ENCODE measurements at regions not wholly inside any gene's neighbourhood (a gene's known extent, or its start where the extent isn't known, plus 50 kb on each side); places are given as distances from the start of the nearest gene placed in this dataset.
"Not testable (repeated sequence)": the region's sequence is repeated elsewhere in the genome, so short reads cannot be mapped to it uniquely, and the experiment has no call there.

DNA sequence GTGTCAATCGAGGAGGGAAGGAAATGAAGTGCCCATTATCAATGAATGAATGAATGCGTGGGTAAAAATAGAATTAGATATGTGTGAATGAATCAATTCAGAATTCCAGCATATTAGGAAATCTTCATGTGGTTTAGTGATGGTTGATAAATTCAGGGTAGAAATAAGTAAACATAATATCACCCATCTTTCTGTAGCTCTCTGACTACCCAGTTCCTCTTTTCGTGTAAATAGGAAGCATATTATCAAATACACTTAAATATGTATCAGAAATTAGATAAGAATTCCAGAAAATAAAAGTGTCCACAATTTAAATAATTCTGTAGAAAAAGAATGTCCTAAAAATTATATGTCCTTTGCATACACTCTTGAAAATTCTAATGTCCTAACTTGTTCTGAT lies 552.9 kb upstream of the LRATD1 start:
- TF ChIP-seq, protein P1, sequence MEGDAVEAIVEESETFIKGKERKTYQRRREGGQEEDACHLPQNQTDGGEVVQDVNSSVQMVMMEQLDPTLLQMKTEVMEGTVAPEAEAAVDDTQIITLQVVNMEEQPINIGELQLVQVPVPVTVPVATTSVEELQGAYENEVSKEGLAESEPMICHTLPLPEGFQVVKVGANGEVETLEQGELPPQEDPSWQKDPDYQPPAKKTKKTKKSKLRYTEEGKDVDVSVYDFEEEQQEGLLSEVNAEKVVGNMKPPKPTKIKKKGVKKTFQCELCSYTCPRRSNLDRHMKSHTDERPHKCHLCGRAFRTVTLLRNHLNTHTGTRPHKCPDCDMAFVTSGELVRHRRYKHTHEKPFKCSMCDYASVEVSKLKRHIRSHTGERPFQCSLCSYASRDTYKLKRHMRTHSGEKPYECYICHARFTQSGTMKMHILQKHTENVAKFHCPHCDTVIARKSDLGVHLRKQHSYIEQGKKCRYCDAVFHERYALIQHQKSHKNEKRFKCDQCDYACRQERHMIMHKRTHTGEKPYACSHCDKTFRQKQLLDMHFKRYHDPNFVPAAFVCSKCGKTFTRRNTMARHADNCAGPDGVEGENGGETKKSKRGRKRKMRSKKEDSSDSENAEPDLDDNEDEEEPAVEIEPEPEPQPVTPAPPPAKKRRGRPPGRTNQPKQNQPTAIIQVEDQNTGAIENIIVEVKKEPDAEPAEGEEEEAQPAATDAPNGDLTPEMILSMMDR (IDR thresholded peaks at IDR 0.05): no peak
- no peak overlapping the region for H3K27ac ChIP-seq
- H3K9me3 ChIP-seq: no peaks in the 10 kb centered on the region
- H3K4me3 ChIP-seq: no peak overlapping the region
- H3K36me3 ChIP-seq: no peaks in the 10 kb centered on the region
- DNase-seq (ENCODE audit: low spot score): no peak
- H3K27me3 ChIP-seq: no peaks in the 10 kb centered on the region
- H3K4me1 ChIP-seq: no peaks in the 10 kb centered on the region

DNA sequence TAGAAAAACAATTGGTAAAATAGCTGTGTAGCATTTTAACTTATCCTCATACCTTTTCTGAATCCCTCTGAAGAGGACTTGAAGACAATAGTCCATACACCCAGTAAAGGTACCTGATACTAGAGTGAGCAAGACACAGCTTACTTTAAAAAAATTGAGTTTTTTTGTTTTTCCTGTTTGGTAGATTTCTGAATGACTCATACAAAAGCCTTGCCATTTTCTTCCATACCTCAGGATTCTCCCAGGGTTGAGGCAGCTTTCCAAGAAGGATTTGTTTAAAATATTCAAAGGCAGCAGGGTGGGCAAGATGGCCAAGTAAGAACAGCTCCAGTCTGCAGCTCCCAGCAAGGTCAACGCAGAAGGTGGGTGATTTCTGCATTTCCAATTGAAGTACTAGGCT lies 551.0 kb upstream of the LRATD1 start:
- no peaks in the 10 kb centered on the region for H3K36me3 ChIP-seq
- DNase-seq (ENCODE audit: low spot score): no peak

DNA sequence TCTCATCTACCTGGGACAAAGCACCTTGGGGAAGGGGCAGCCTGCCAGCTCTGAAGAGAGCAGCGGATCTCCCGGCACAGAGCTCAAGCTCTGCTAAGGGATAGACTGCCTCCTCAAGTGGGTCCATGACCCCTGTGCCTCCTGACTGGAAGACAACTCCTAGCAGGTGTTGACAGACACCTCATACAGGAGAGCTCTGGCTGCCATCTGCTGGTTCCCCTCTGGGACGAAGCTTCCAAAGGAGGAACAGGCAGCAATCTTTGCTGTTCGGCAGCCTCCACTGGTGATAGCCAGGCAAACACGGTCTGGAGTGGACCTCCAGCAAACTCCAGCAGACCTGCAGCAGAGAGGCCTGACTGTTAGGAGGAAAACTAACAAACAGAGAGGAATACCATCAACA lies 549.9 kb upstream of the LRATD1 start:
- TF ChIP-seq, protein P1 (IDR thresholded peaks at IDR 0.05): no peak
- peaks cover 0 to 3% of the 10 kb centered on the region in 2 donors for H3K9me3 ChIP-seq
- no peak overlapping the region for H3K4me3 ChIP-seq
- H3K27ac ChIP-seq: no peak overlapping the region
- H3K36me3 ChIP-seq: no peaks in the 10 kb centered on the region
- DNase-seq (ENCODE audit: low spot score): no peak
- H3K4me1 ChIP-seq: no peaks in the 10 kb centered on the region
- H3K27me3 ChIP-seq: no peaks in the 10 kb centered on the region

More for the DNA sequence above, 551.0 kb upstream of the LRATD1 start:
- Histone ChIP-seq H3K9me3 (peaks cover 0 to 3% of the 10 kb centered on the region in 2 donors), H3K27ac (no peak overlapping the region), H3K4me1 (no peaks in the 10 kb centered on the region), H3K27me3 (no peaks in the 10 kb centered on the region), H3K4me3 (no peak overlapping the region)
- TF ChIP-seq, protein P1 (IDR thresholded peaks at IDR 0.05): no peak

DNA sequence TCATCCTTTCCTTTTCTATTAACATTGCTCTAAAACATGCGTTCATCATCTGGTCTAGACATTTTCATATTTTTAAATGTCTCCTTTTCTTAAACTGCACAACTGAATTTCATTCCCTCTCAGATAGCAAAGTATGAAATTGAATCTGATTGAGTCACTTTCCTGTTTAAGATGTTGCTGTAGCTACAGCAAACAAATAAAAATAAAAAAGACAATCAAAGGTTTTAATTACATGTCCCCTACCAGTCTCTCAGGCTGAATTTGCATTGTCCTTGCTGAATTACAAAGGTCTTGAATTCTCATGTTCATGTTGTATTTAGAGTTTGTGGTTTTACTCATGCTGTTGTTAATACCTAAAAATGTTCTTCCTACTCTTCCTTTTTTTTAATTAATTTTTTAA lies 537.9 kb upstream of the LRATD1 start:
- H3K4me1 ChIP-seq: no peaks in the 10 kb centered on the region
- H3K27me3 ChIP-seq: no peaks in the 10 kb centered on the region
- H3K9me3 ChIP-seq: no peaks in the 10 kb centered on the region
- H3K4me3 ChIP-seq: no peak overlapping the region
- TF ChIP-seq, protein P1 (IDR thresholded peaks at IDR 0.05): no peak
- no peak for DNase-seq (ENCODE audit: low spot score)
- H3K27ac ChIP-seq: no peak overlapping the region
- no peaks in the 10 kb centered on the region for H3K36me3 ChIP-seq

DNA sequence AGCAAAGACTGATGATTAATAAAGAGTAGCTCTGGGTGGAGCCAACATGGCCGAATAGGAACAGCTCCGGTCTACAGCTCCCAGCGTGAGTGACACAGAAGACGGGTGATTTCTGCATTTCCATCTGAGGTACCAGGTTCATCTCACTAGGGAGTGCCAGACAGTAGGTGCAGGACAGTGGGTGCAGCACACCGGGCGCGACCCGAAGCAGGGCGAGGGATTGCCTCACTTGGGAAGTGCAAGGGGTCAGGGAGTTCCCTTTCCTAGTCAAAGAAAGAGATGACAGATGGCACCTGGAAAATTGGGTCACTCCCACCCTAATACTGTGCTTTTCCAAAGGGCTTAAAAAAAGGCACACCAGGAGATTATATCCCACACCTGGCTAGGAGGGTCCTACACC lies 533.4 kb upstream of the LRATD1 start:
- DNase-seq (ENCODE audit: low spot score); H3K4me1 ChIP-seq; H3K9me3 ChIP-seq; H3K4me3 ChIP-seq; H3K27me3 ChIP-seq; H3K36me3 ChIP-seq; H3K27ac ChIP-seq: not testable (repeated sequence)

DNA sequence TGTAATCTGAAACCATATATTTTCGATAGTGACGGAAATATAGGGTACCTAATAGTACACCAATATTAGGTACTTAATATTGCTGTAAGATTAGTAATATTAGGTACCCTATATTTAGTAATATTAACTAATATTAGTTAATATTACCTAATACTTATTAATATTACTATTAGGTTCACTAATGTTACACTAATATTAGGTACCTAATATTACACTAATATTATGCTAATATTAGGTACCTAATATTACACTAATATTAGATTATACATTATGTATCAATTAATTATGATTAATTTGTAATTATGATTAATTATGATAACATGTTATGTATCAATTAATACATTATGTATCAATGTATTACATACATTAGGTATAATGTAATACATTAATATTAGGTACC lies 518.2 kb upstream of the LRATD1 start:
- Histone ChIP-seq H3K9me3 (no peaks in the 10 kb centered on the region), H3K36me3 (no peaks in the 10 kb centered on the region), H3K4me3 (no peak overlapping the region), H3K27me3 (no peaks in the 10 kb centered on the region), H3K27ac (no peak overlapping the region), H3K4me1 (no peaks in the 10 kb centered on the region)
- no peak for DNase-seq (ENCODE audit: low spot score)
- TF ChIP-seq, protein P1 (IDR thresholded peaks at IDR 0.05): no peak
